ENCODE measurements at regions not wholly inside any gene's neighbourhood (a gene's known extent, or its start where the extent isn't known, plus 50 kb on each side); places are given as distances from the start of the nearest gene placed in this dataset.

DNA sequence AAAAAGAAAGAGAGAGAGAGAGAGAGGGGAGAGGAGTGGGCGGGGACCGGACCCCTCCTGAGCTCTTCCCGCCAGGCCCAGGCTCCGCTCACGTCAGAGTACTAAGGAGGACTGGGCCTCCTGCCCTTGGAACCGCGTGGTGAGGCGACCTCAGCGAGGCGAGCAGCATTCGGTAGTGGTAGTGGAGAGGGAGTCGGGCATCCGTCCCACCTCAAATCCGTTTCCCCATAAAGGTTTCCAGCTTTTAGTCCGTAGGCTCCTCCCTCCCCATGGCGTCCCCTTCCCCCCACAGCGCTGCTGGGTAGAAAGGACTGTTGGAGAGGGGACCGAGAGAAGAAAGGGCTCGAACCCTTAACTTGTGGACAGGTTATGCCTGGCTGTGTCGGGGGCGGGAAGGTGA is 124.4 kb upstream of the BARHL2 start (continued):
- TF ChIP-seq, protein P1, sequence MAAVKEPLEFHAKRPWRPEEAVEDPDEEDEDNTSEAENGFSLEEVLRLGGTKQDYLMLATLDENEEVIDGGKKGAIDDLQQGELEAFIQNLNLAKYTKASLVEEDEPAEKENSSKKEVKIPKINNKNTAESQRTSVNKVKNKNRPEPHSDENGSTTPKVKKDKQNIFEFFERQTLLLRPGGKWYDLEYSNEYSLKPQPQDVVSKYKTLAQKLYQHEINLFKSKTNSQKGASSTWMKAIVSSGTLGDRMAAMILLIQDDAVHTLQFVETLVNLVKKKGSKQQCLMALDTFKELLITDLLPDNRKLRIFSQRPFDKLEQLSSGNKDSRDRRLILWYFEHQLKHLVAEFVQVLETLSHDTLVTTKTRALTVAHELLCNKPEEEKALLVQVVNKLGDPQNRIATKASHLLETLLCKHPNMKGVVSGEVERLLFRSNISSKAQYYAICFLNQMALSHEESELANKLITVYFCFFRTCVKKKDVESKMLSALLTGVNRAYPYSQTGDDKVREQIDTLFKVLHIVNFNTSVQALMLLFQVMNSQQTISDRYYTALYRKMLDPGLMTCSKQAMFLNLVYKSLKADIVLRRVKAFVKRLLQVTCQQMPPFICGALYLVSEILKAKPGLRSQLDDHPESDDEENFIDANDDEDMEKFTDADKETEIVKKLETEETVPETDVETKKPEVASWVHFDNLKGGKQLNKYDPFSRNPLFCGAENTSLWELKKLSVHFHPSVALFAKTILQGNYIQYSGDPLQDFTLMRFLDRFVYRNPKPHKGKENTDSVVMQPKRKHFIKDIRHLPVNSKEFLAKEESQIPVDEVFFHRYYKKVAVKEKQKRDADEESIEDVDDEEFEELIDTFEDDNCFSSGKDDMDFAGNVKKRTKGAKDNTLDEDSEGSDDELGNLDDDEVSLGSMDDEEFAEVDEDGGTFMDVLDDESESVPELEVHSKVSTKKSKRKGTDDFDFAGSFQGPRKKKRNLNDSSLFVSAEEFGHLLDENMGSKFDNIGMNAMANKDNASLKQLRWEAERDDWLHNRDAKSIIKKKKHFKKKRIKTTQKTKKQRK (IDR thresholded peaks at IDR 0.05; ENCODE audit: low read depth, low read length) = no peak
- no peak for TF ChIP-seq ESRRA (IDR thresholded peaks at IDR 0.05; ENCODE audit: low read length)
- no peak for TF ChIP-seq LARP7 (IDR thresholded peaks at IDR 0.05)
- TF ChIP-seq NBN (IDR thresholded peaks at IDR 0.05) = no peak

DNA sequence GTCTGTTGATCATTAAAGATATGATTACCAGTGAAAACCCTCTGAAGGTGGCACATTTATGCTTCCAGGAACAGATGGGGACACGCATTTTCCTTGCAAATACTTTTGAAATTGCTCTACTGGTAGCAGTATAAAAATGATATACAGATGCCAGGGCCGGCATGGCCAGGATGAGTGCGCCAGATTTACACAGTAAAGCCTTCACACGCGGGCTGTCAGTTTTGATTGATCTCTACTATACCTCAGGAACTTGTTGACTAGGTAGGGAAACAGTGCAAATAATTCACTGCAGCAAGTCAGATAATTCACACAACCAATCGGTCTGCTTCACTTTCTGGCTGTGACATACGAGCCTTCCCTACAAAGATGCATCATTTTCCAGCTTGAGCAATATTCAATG is 123.2 kb upstream of the BARHL2 start:
- no peaks in the 10 kb centered on the region for H3K79me2 ChIP-seq (ENCODE audit: control insufficient read depth, insufficient read depth, low read length)
- H3K36me3 ChIP-seq (ENCODE audit: control insufficient read depth in 2 of 2, insufficient read depth in 2 of 2, low read length in 1 of 2) = no peaks in the 10 kb centered on the region
- H3K4me1 ChIP-seq (ENCODE audit: control insufficient read depth, insufficient read depth, low read length) = no peaks in the 10 kb centered on the region
- ChIA-PET CTCF (no interaction called here), SMC1A (ENCODE audit: uncharacterized antibody, unreplicated experiment) (interaction anchor here (1.8 kb wide), 1 partner anchor 8 kb away, joined by 3 read pairs; no protein-coding TSS in a partner anchor), RAD21 (ENCODE audit: unreplicated experiment) (no interaction called here), POLR2A (no interaction called here)
- H3K4me2 ChIP-seq (ENCODE audit: control insufficient read depth, insufficient read depth) = no peak overlapping the region
- 52% methylated on average over 7 of the region's 7 CpGs for WGBS (ENCODE audit: insufficient coverage, insufficient replicate concordance, low lambda C conversion rate, missing lambda C conversion rate)
- H3K9me3 ChIP-seq (replicated peaks; ENCODE audit: control insufficient read depth, insufficient read depth, low read length) = peaks cover 2% of the 10 kb centered on the region; the same call in 1 of the 3 replicates
- DNase-seq (ENCODE audit: low read depth, low spot score) (no peak), ATAC-seq (no peak), FAIRE-seq (no peak)
- H4K20me1 ChIP-seq (ENCODE audit: control insufficient read depth, insufficient read depth) = no peaks in the 10 kb centered on the region
- H3K9ac ChIP-seq (ENCODE audit: control insufficient read depth, insufficient read depth, low read length) = no peak overlapping the region
- BruUV-seq (replicated peaks) = no TSS peak
- no peak overlapping the region for H2AFZ ChIP-seq (ENCODE audit: control insufficient read depth, low read depth, low read length)
- intact Hi-C loops (cut with micrococcal nuclease; ENCODE audit: unreplicated experiment) = loop anchor here (10.0 kb wide), 1 partner anchor 726 kb away; no protein-coding TSS in a partner anchor
- H3K4me3 ChIP-seq = no peak overlapping the region
- in situ Hi-C loops (cut with MboI) = no loop called here
- no peak overlapping the region for H3K27ac ChIP-seq (ENCODE audit: control insufficient read depth, insufficient read depth)
- peaks cover 2 to 24% of the 10 kb centered on the region in 2 experiments; a peak in 3 of 4 replicates for H3K27me3 ChIP-seq (replicated peaks in 1 of 2; ENCODE audit: control insufficient read depth in 2 of 2, insufficient read depth in 2 of 2, low read length in 1 of 2)
- TF ChIP-seq MYB (IDR thresholded peaks at IDR 0.05; ENCODE audit: borderline replicate concordance, low read depth, low read length) (no peak), KDM1A (IDR thresholded peaks at IDR 0.05; ENCODE audit: borderline replicate concordance) (no peak)
- TF ChIP-seq, protein P2, sequence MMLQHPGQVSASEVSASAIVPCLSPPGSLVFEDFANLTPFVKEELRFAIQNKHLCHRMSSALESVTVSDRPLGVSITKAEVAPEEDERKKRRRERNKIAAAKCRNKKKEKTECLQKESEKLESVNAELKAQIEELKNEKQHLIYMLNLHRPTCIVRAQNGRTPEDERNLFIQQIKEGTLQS (IDR thresholded peaks at IDR 0.05; ENCODE audit: borderline replicate concordance, extremely low read depth, low read depth, low read length) = no peak
- TF ChIP-seq, protein P3, sequence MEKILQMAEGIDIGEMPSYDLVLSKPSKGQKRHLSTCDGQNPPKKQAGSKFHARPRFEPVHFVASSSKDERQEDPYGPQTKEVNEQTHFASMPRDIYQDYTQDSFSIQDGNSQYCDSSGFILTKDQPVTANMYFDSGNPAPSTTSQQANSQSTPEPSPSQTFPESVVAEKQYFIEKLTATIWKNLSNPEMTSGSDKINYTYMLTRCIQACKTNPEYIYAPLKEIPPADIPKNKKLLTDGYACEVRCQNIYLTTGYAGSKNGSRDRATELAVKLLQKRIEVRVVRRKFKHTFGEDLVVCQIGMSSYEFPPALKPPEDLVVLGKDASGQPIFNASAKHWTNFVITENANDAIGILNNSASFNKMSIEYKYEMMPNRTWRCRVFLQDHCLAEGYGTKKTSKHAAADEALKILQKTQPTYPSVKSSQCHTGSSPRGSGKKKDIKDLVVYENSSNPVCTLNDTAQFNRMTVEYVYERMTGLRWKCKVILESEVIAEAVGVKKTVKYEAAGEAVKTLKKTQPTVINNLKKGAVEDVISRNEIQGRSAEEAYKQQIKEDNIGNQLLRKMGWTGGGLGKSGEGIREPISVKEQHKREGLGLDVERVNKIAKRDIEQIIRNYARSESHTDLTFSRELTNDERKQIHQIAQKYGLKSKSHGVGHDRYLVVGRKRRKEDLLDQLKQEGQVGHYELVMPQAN (conservative IDR thresholded peaks at IDR 0.05) = no peak
- TF ChIP-seq, protein P4, sequence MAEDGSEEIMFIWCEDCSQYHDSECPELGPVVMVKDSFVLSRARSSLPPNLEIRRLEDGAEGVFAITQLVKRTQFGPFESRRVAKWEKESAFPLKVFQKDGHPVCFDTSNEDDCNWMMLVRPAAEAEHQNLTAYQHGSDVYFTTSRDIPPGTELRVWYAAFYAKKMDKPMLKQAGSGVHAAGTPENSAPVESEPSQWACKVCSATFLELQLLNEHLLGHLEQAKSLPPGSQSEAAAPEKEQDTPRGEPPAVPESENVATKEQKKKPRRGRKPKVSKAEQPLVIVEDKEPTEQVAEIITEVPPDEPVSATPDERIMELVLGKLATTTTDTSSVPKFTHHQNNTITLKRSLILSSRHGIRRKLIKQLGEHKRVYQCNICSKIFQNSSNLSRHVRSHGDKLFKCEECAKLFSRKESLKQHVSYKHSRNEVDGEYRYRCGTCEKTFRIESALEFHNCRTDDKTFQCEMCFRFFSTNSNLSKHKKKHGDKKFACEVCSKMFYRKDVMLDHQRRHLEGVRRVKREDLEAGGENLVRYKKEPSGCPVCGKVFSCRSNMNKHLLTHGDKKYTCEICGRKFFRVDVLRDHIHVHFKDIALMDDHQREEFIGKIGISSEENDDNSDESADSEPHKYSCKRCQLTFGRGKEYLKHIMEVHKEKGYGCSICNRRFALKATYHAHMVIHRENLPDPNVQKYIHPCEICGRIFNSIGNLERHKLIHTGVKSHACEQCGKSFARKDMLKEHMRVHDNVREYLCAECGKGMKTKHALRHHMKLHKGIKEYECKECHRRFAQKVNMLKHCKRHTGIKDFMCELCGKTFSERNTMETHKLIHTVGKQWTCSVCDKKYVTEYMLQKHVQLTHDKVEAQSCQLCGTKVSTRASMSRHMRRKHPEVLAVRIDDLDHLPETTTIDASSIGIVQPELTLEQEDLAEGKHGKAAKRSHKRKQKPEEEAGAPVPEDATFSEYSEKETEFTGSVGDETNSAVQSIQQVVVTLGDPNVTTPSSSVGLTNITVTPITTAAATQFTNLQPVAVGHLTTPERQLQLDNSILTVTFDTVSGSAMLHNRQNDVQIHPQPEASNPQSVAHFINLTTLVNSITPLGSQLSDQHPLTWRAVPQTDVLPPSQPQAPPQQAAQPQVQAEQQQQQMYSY (CRISPR knock-in tag; IDR thresholded peaks at IDR 0.05) = no peak
- TF ChIP-seq, protein P5, sequence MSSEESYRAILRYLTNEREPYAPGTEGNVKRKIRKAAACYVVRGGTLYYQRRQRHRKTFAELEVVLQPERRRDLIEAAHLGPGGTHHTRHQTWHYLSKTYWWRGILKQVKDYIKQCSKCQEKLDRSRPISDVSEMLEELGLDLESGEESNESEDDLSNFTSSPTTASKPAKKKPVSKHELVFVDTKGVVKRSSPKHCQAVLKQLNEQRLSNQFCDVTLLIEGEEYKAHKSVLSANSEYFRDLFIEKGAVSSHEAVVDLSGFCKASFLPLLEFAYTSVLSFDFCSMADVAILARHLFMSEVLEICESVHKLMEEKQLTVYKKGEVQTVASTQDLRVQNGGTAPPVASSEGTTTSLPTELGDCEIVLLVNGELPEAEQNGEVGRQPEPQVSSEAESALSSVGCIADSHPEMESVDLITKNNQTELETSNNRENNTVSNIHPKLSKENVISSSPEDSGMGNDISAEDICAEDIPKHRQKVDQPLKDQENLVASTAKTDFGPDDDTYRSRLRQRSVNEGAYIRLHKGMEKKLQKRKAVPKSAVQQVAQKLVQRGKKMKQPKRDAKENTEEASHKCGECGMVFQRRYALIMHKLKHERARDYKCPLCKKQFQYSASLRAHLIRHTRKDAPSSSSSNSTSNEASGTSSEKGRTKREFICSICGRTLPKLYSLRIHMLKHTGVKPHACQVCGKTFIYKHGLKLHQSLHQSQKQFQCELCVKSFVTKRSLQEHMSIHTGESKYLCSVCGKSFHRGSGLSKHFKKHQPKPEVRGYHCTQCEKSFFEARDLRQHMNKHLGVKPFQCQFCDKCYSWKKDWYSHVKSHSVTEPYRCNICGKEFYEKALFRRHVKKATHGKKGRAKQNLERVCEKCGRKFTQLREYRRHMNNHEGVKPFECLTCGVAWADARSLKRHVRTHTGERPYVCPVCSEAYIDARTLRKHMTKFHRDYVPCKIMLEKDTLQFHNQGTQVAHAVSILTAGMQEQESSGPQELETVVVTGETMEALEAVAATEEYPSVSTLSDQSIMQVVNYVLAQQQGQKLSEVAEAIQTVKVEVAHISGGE (CRISPR knock-in tag; IDR thresholded peaks at IDR 0.05) = no peak
